ENCODE measurements at regions not wholly inside any gene's neighbourhood (a gene's known extent, or its start where the extent isn't known, plus 50 kb on each side); places are given as distances from the start of the nearest gene placed in this dataset.
"Not testable (repeated sequence)": the region's sequence is repeated elsewhere in the genome, so short reads cannot be mapped to it uniquely, and the experiment has no call there.

DNA sequence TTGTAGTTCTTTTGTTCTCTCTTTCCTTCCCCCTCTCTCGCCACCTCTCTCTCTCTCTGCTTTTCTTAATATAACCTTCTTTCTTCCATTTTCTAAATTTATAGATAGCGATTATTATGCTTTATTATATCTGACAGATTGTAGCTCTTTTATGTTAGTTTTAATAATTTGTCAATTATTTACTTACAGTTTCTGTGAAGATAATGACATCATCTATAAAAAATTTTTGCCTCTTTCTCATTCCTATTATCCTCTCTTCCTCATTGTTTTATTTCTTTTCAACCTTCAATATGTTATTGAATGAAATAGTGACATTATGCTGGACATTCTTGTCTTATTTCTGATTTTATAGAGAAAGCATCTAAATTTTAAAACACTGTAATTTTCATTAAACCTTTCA lies 469.6 kb upstream of the NRG3 start:
- H3K4me1 ChIP-seq = no peaks in the 10 kb centered on the region
- no peak for DNase-seq
- no peaks in the 10 kb centered on the region for H3K27me3 ChIP-seq
- WGBS, 2 donors = 93 to 94% methylated on average over 2 of the region's 2 CpGs
- no peak overlapping the region for H3K4me3 ChIP-seq (replicated peaks in 1 of 3)
- no peaks in the 10 kb centered on the region for H3K36me3 ChIP-seq
- intact Hi-C loops (cut with DNase I) = no loop called here
- no peak overlapping the region for H3K27ac ChIP-seq
- TF ChIP-seq POLR2A (IDR thresholded peaks at IDR 0.05) = no peak
- TF ChIP-seq, protein P1, sequence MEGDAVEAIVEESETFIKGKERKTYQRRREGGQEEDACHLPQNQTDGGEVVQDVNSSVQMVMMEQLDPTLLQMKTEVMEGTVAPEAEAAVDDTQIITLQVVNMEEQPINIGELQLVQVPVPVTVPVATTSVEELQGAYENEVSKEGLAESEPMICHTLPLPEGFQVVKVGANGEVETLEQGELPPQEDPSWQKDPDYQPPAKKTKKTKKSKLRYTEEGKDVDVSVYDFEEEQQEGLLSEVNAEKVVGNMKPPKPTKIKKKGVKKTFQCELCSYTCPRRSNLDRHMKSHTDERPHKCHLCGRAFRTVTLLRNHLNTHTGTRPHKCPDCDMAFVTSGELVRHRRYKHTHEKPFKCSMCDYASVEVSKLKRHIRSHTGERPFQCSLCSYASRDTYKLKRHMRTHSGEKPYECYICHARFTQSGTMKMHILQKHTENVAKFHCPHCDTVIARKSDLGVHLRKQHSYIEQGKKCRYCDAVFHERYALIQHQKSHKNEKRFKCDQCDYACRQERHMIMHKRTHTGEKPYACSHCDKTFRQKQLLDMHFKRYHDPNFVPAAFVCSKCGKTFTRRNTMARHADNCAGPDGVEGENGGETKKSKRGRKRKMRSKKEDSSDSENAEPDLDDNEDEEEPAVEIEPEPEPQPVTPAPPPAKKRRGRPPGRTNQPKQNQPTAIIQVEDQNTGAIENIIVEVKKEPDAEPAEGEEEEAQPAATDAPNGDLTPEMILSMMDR (IDR thresholded peaks at IDR 0.05) = no peak
- H3K9me3 ChIP-seq = no peaks in the 10 kb centered on the region

DNA sequence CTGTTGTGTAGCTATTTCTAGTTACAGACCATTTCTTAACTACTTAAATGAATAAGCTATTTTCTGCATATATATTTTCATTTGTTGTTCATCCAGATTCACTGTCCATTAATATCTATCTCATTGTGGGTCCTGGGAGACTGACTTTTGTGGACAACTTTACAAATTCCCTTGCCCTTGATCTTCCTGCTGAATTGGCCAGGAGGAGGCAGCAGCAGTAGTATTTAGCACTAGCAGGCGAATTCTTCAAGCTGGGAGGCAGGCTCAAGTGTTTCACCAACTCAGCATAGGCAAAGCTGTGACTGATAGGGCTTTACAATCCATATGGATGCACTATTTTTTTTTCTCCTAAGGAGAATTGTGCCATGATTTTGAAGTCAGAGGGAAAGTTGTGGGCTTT lies 461.0 kb upstream of the NRG3 start:
- WGBS, 2 donors = 24 to 27% methylated on average over 1 of the region's 1 CpG
- intact Hi-C loops (cut with DNase I) = no loop called here
- peak; percentile 70 to 72 for DNase-seq
- H3K4me3 ChIP-seq (replicated peaks in 1 of 3) = no peak overlapping the region
- TF ChIP-seq POLR2A (IDR thresholded peaks at IDR 0.05) = no peak
- TF ChIP-seq, protein P1 (IDR thresholded peaks at IDR 0.05) = peak in 5 of 6 experiments; percentile 15 to 68 (median 45)
- H3K27me3 ChIP-seq = no peaks in the 10 kb centered on the region
- H3K9me3 ChIP-seq = no peaks in the 10 kb centered on the region
- H3K36me3 ChIP-seq = no peaks in the 10 kb centered on the region
- no peak overlapping the region for H3K27ac ChIP-seq
- H3K4me1 ChIP-seq = no peaks in the 10 kb centered on the region

DNA sequence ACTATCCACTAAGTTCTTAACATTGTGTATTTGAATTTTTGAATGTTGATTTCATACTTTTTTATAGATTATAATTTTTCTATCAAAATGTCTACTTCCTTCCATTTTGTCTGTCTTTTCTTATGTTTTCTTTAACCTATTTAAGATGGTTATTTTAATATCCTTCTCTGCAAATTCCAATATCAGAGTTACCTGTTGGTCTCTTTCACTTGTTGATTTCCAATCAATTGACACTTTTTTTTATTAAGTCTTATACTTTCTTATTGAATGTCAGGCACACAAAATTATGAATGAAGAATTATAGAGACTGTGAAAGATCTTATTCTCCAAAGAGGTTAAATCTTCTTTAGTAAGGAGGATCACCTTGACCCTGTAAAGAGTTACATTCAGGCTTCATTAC lies 448.3 kb upstream of the NRG3 start:
- Histone ChIP-seq H3K27me3 (no peaks in the 10 kb centered on the region), H3K27ac (no peak overlapping the region), H3K9me3 (no peaks in the 10 kb centered on the region), H3K4me3 (replicated peaks in 1 of 3) (no peak overlapping the region), H3K4me1 (no peaks in the 10 kb centered on the region), H3K36me3 (no peaks in the 10 kb centered on the region)
- TF ChIP-seq POLR2A (IDR thresholded peaks at IDR 0.05) = no peak
- TF ChIP-seq, protein P1 (IDR thresholded peaks at IDR 0.05) = no peak
- no peak for DNase-seq
- intact Hi-C loops (cut with DNase I) = no loop called here

DNA sequence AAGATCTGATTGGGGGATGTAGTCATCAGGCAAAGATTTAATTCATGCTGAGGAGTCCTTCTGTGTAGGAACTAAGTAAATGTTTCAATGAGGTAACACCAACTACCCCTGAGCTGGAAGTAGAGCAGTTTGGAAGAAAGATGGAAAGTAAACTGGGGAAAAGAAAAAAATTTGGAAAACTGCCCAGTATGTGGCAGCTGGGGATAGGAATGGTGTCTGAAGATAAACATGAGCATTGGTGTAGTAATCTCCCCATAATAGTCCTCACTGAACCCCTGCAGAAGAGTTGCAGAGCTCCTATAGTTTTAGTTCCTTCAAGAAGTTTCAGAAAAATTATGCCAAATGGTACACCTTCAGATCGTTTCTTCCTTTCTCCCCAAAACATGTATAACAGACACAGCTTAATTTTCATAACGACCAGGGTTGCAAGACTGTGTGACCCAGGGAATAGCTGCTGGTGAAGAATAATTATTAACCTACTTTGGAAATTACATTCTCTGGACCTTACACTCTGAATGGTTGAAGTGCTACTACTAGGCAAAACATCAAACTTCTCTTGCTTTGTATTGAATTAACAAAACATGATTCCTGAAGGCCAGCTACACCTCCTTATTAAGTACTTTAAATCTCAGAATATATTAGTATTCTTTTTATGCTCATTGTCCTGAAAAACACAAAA lies 446.4 kb upstream of the NRG3 start:
- Histone ChIP-seq H3K4me1 (no peaks in the 10 kb centered on the region), H3K27me3 (no peaks in the 10 kb centered on the region), H3K36me3 (no peaks in the 10 kb centered on the region), H3K4me3 (replicated peaks in 1 of 3) (no peak overlapping the region), H3K9me3 (no peaks in the 10 kb centered on the region), H3K27ac (no peak overlapping the region)
- intact Hi-C loops (cut with DNase I) = no loop called here
- TF ChIP-seq POLR2A (IDR thresholded peaks at IDR 0.05) = no peak
- TF ChIP-seq, protein P1 (IDR thresholded peaks at IDR 0.05) = no peak
- no peak for DNase-seq
- 71 to 76% methylated on average over 2 of the region's 2 CpGs for WGBS, 2 donors

DNA sequence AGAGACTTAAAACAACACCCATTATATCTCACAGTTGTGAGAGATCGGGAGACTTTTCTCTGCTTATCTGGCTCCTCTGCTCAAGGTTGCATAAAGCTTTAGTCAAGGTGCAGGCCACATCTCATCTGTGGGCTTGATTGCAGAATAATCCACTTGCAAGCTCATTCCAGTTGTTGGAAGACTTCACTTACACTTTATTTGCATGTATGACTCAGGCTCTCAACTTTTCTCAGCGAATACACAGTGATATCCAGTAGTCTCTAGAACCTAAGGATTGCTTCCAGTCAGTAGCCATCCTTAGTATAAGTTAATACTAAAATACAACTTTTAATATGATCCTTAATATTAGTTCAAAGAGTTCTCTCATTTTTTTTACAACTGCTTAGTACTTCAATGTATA lies 435.5 kb upstream of the NRG3 start:
- DNase-seq = no peak
- TF ChIP-seq, protein P1 (IDR thresholded peaks at IDR 0.05) = no peak
- TF ChIP-seq POLR2A (IDR thresholded peaks at IDR 0.05) = no peak
- Histone ChIP-seq H3K27me3 (no peaks in the 10 kb centered on the region), H3K9me3 (no peaks in the 10 kb centered on the region), H3K4me1 (no peaks in the 10 kb centered on the region), H3K4me3 (replicated peaks in 1 of 3) (no peak overlapping the region), H3K36me3 (no peaks in the 10 kb centered on the region), H3K27ac (no peak overlapping the region)
- intact Hi-C loops (cut with DNase I) = no loop called here
- WGBS, 2 donors = 83 to 90% methylated on average over 2 of the region's 2 CpGs

DNA sequence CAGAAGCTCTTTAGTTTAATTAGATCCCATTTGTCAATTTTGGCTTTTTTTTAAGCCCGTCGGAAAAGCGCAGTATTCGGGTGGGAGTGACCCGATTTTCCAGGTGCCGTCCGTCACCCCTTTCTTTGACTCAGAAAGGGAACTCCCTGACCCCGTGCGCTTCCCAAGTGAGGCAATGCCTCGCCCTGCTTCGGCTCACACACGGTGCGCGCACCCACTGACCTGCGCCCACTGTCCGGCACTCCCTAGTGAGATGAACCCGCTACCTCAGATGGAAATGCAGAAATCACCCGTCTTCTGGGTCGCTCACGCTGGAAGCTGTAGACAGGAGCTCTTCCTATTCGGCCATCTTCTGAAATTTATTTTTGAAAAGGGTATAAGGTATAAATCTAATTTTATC lies 433.4 kb upstream of the NRG3 start:
- 97 to 98% methylated on average over 21 of the region's 21 CpGs for WGBS, 2 donors
- H3K36me3 ChIP-seq; intact Hi-C loops (cut with DNase I); H3K4me1 ChIP-seq; DNase-seq; H3K4me3 ChIP-seq (replicated peaks in 1 of 3); H3K27me3 ChIP-seq; H3K9me3 ChIP-seq; H3K27ac ChIP-seq: not testable (repeated sequence)
